ENCODE measurements at regions not wholly inside any gene's neighbourhood (a gene's known extent, or its start where the extent isn't known, plus 50 kb on each side); places are given as distances from the start of the nearest gene placed in this dataset.
A peak's percentile ranks its signal among the peaks of the same experiment; 100 is the strongest.
"Not testable (repeated sequence)": the region's sequence is repeated elsewhere in the genome, so short reads cannot be mapped to it uniquely, and the experiment has no call there.

DNA sequence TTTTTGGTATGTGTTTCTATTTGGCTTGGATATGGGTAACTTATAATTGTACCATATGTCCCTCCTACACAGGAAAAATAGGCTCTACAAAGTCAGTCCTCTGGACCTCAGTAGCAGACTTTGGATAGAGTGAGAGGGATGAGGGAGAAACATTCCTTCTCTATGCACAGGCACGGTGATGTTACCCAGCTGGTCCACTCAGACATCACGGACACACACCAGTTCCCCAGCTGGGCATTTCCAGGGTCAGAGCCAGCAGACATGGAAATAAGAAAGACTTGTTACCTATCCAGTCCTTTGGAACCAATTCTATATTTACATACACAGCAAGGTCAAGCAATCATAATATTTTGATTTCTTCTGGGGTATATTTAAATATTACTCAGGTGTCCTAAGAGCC lies 433.1 kb upstream of the KCNMB2 start:
- ChIA-PET CTCF (no interaction called here), POLR2A (no interaction called here)
- H3K4me3 Mint-ChIP-seq = no peak overlapping the region
- no peak for ATAC-seq
- no peaks in the 10 kb centered on the region for H3K9me3 Mint-ChIP-seq (ENCODE audit: insufficient read depth)
- no peaks in the 10 kb centered on the region for H3K4me1 Mint-ChIP-seq (ENCODE audit: low read depth)
- H3K27me3 Mint-ChIP-seq (ENCODE audit: low read depth) = no peaks in the 10 kb centered on the region
- DNase-seq = no peak
- H3K27ac Mint-ChIP-seq = no peak overlapping the region
- no peaks in the 10 kb centered on the region for H3K36me3 Mint-ChIP-seq (ENCODE audit: low read depth)

DNA sequence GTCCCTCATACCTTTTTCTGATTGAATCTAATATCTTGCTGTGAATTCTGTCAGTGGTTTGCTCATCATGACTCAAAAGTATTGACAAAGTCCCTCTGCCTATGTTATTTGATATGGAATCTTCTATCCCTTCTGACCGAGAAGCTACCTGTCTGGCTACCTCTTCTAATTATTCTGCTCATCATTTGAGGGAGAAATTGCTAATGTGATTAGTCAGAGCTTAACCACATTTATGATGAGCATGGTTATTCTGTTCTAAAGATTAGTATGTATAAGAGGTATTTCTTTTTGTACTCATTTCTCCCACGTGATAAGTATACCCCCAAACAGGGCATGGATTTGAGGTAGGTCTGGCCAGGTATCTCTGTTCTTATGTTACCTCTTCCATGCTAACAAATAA lies 428.4 kb upstream of the KCNMB2 start:
- ChIA-PET POLR2A (no interaction called here), CTCF (no interaction called here)
- Mint-ChIP-seq H3K27me3 (ENCODE audit: low read depth) (no peaks in the 10 kb centered on the region), H3K27ac (no peak overlapping the region), H3K4me3 (no peak overlapping the region), H3K36me3 (ENCODE audit: low read depth) (no peaks in the 10 kb centered on the region), H3K4me1 (ENCODE audit: low read depth) (no peaks in the 10 kb centered on the region), H3K9me3 (ENCODE audit: insufficient read depth) (no peaks in the 10 kb centered on the region)
- no peak for DNase-seq
- no peak for ATAC-seq

DNA sequence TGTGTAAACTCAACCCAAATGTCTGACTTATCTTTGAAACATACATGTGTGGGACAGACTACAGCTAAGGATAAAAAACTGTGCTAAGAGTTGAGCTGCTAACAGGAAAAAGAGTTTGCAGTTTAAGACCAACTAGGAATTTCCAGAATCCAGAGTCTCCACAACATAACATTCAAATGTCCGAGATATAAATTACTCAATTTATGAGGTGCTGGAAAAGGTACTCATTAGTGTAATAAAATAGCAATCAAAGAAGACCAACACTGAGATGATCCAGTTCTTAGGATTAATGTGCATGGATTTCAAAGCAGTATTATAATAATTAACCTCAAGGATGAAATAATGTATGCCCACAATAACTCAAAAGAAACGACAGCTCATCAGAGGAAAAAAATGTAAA lies 426.5 kb upstream of the KCNMB2 start:
- CTCF ChIA-PET = interaction anchor here (1.0 kb wide), 1 partner anchor 32 kb away, joined by 3 read pairs; no protein-coding TSS in a partner anchor
- Mint-ChIP-seq H3K36me3 (ENCODE audit: low read depth) (no peaks in the 10 kb centered on the region), H3K27ac (no peak overlapping the region), H3K27me3 (ENCODE audit: low read depth) (no peaks in the 10 kb centered on the region), H3K9me3 (ENCODE audit: insufficient read depth) (peaks cover 4% of the 10 kb centered on the region), H3K4me3 (no peak overlapping the region), H3K4me1 (ENCODE audit: low read depth) (no peaks in the 10 kb centered on the region)
- no peak for ATAC-seq
- POLR2A ChIA-PET = no interaction called here
- no peak for DNase-seq

DNA sequence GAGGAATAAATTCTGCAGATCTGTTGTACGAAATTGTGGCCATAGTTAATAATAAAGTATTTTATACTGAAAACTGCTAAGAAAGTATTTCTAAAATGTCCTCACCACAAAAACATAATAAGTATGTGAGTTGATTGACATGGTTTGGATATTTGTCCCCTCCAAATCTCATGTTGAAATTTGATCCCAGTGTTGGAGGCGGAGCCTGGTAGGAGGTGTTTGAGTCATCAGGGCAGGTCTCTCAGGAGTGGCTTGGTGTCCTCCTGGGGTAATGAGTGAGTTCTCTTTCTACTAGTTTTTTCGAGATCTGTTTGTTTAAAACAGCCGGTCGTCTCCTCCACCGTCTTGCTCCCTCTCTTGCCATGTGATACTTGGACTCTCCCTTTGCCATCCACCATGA lies 424.1 kb upstream of the KCNMB2 start:
- Mint-ChIP-seq H3K27me3 (ENCODE audit: low read depth) (no peaks in the 10 kb centered on the region), H3K4me3 (no peak overlapping the region), H3K4me1 (ENCODE audit: low read depth) (no peaks in the 10 kb centered on the region), H3K9me3 (ENCODE audit: insufficient read depth) (peaks cover 4% of the 10 kb centered on the region), H3K36me3 (ENCODE audit: low read depth) (no peaks in the 10 kb centered on the region), H3K27ac (no peak overlapping the region)
- DNase-seq (peak; percentile 35), ATAC-seq (no peak)
- POLR2A ChIA-PET = no interaction called here
- CTCF ChIA-PET = no interaction called here

DNA sequence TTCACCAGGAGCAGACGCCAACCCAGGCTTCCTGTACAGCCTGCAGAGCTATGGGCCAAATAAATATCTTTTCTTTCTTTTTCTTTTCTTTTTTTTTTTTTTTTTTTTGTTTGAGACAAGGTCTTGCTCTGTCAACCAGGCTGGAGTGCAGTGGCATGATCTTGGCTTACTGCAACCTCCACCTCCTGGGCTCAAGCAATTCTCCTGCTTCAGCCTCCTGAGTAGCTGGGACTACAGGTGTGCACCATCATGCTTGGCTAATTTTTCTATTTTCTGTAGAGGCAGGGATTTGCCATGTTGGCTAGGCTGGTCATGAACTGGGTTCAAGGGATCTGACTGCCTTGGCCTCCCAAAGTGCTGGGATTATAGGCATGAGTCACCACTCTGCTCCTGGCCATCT lies 423.7 kb upstream of the KCNMB2 start:
- H3K27ac Mint-ChIP-seq; ATAC-seq; POLR2A ChIA-PET; DNase-seq; H3K4me3 Mint-ChIP-seq; H3K36me3 Mint-ChIP-seq (ENCODE audit: low read depth); H3K9me3 Mint-ChIP-seq (ENCODE audit: insufficient read depth); CTCF ChIA-PET; H3K27me3 Mint-ChIP-seq (ENCODE audit: low read depth); H3K4me1 Mint-ChIP-seq (ENCODE audit: low read depth): not testable (repeated sequence)

DNA sequence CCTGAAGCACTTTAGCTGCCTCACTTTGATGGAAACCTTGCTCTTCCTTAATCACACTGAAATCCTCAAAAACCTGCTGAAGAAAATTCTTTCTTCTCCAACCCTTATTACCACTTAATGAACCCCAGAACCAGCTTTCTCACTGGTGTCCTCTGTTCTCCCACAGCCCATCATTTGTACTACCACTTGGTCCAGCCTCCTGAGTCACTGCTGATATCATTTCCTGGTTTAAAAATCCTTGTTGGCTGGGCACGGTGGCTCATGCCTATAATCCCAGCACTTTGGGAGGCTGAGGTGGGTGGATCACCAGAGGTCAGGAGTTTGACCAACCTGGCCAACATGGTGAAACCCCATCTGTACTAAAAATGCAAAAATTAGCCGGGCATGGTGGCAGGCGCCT lies 418.6 kb upstream of the KCNMB2 start:
- peaks cover 10% of the 10 kb centered on the region for H3K9me3 Mint-ChIP-seq (ENCODE audit: insufficient read depth)
- ChIA-PET CTCF (no interaction called here), POLR2A (no interaction called here)
- ATAC-seq (no peak), DNase-seq (no peak)
- no peak overlapping the region for H3K27ac Mint-ChIP-seq
- no peak overlapping the region for H3K4me3 Mint-ChIP-seq
- H3K36me3 Mint-ChIP-seq (ENCODE audit: low read depth) = no peaks in the 10 kb centered on the region
- H3K4me1 Mint-ChIP-seq (ENCODE audit: low read depth) = no peaks in the 10 kb centered on the region
- no peaks in the 10 kb centered on the region for H3K27me3 Mint-ChIP-seq (ENCODE audit: low read depth)

DNA sequence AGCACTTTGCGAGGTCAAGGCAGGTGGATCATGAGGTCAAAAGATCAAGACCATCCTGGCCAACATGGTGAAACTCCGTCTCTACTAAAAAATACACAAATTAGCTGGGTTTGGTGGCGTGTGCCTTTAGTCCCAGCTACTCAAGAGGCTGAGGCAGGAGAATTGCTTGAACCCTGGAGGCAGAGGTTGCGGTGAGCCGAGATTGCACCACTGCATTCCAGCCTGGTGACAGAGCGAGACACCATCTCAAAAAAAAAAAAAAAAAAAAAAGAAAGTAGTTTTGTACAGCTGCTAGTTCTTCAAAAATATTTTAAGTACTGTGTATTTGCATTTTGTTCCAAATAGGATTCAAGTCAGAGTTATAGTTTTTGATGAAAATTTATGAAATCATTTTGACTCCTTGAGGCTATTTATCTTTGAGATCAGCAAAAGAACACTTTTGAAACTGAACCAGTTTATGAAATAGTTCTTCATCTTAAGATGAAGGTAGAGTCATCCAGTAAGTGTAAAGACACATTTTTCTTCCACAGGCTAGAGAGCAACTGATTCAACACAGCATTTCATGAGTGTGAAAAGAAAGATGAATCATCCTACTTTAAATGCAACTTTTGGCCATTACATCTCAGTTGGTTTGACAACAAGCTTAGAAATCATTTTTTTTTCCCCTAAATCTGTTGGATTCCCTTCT lies 416.5 kb upstream of the KCNMB2 start:
- H3K36me3 Mint-ChIP-seq (ENCODE audit: low read depth); CTCF ChIA-PET; POLR2A ChIA-PET; H3K27ac Mint-ChIP-seq; H3K4me1 Mint-ChIP-seq (ENCODE audit: low read depth); H3K4me3 Mint-ChIP-seq; H3K9me3 Mint-ChIP-seq (ENCODE audit: insufficient read depth); ATAC-seq; H3K27me3 Mint-ChIP-seq (ENCODE audit: low read depth); DNase-seq: not testable (repeated sequence)

DNA sequence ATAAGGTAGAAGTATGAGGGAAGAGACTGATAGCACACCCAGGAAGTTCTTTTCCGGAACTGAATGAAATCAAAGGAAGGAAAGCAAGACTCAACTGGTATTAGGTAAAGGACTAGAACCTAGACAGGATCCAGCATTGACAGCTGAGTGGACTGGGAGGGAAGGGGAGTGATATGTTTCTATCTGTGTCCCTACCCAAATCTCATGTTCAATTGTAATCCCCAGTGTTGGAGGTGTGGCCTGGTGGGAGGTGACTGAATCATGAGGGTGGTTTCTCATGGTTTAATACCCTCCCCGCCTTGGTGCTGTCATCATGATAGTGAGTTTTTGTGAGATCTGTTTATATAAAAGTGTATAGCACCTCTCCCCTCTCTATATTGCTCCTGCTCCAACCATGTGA lies 415.9 kb upstream of the KCNMB2 start:
- H3K4me1 Mint-ChIP-seq (ENCODE audit: low read depth) = no peaks in the 10 kb centered on the region
- H3K36me3 Mint-ChIP-seq (ENCODE audit: low read depth) = no peaks in the 10 kb centered on the region
- peaks cover 6% of the 10 kb centered on the region for H3K9me3 Mint-ChIP-seq (ENCODE audit: insufficient read depth)
- H3K4me3 Mint-ChIP-seq = no peak overlapping the region
- ATAC-seq = no peak
- CTCF ChIA-PET = no interaction called here
- DNase-seq = no peak
- no peaks in the 10 kb centered on the region for H3K27me3 Mint-ChIP-seq (ENCODE audit: low read depth)
- POLR2A ChIA-PET = no interaction called here
- no peak overlapping the region for H3K27ac Mint-ChIP-seq

DNA sequence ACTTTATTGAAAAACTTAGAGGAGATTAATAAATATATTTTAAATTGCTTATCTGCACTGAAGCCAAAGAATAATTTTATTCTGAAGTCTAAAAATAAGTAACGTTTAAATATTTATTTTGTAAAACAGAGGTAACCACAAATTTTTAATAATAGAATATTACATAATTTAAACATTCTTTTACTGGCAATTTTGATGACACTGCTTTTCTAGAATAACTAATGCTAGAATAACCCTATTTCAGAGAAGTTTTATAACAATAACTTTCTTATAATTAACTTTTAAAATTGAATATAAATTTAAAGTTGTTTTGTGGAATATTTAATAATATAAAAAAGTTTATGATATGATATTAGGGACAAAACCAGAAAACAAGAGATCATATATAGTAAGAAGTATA lies 409.6 kb upstream of the KCNMB2 start:
- ATAC-seq (no peak), DNase-seq (no peak)
- H3K4me1 Mint-ChIP-seq (ENCODE audit: low read depth) = no peaks in the 10 kb centered on the region
- no peak overlapping the region for H3K4me3 Mint-ChIP-seq
- CTCF ChIA-PET = no interaction called here
- POLR2A ChIA-PET = no interaction called here
- H3K36me3 Mint-ChIP-seq (ENCODE audit: low read depth) = no peaks in the 10 kb centered on the region
- no peaks in the 10 kb centered on the region for H3K27me3 Mint-ChIP-seq (ENCODE audit: low read depth)
- no peak overlapping the region for H3K27ac Mint-ChIP-seq
- no peaks in the 10 kb centered on the region for H3K9me3 Mint-ChIP-seq (ENCODE audit: insufficient read depth)

DNA sequence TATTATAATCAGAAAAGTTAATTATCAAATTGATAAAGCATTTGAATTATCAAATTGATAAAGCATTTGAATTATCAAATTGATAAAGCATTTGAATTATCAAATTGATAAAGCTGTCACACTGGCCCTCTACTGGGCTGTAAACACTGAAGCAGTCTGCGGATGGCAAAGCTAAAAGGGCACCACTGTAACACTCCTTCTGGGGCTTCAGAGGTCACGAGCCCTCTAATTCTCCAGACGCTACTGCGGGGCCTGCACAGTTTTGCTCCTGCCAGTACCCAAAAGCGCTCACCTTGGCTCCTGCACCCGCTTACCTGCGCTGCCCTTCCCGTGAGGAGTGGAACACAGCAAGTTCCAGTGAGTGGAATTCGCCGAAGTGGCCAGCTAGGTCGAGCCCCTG lies 409.0 kb upstream of the KCNMB2 start:
- POLR2A ChIA-PET = no interaction called here

DNA sequence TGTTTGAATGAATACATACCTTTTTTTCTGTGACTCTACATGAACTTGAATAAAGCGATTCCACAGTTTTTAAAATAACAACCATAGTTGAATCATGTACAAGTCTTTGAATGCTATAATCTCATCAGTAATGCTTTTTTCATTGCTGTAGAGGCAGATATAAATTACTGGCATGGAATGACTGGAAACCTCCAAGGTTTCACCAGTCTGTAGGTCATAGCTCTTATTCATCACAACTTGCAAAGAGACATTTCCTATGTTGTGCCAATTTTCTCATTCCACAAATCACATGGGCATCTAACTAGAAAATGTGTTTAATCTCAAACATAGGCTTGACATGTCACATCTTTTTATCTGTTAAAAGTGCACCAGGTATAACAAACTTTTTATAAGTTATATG lies 407.1 kb upstream of the KCNMB2 start:
- POLR2A ChIA-PET = no interaction called here
- Mint-ChIP-seq H3K4me3 (no peak overlapping the region), H3K4me1 (ENCODE audit: low read depth) (no peaks in the 10 kb centered on the region), H3K36me3 (ENCODE audit: low read depth) (no peaks in the 10 kb centered on the region), H3K9me3 (ENCODE audit: insufficient read depth) (no peaks in the 10 kb centered on the region), H3K27ac (no peak overlapping the region), H3K27me3 (ENCODE audit: low read depth) (no peaks in the 10 kb centered on the region)
- no peak for DNase-seq
- CTCF ChIA-PET = no interaction called here
- no peak for ATAC-seq

More for the DNA sequence above, 409.0 kb upstream of the KCNMB2 start:
- H3K27me3 Mint-ChIP-seq (ENCODE audit: low read depth) = no peaks in the 10 kb centered on the region
- no peaks in the 10 kb centered on the region for H3K36me3 Mint-ChIP-seq (ENCODE audit: low read depth)
- no peaks in the 10 kb centered on the region for H3K4me1 Mint-ChIP-seq (ENCODE audit: low read depth)
- ATAC-seq = no peak
- no peaks in the 10 kb centered on the region for H3K9me3 Mint-ChIP-seq (ENCODE audit: insufficient read depth)
- no peak overlapping the region for H3K27ac Mint-ChIP-seq
- H3K4me3 Mint-ChIP-seq = no peak overlapping the region
- no peak for DNase-seq
- CTCF ChIA-PET = no interaction called here

DNA sequence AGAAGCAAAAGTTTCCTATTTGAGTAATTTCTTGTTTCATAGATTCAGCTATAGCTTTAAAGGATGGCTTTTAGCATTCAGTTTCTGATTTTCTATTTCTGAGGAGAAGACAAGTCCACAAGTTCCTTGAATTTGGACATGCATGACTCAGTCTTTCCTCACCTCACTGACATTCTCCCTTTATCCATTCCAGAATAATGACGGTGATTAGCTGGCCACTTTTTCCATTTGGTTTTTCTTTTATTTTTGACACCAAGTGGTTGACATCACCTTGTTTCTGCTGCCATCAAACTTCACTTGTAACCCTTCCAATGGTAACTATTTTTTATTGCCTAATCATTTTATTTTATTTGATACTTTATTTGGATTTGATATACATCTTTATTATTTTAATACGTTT lies 404.4 kb upstream of the KCNMB2 start:
- ChIA-PET POLR2A (no interaction called here), CTCF (no interaction called here)
- no peaks in the 10 kb centered on the region for H3K36me3 Mint-ChIP-seq (ENCODE audit: low read depth)
- H3K4me3 Mint-ChIP-seq = no peak overlapping the region
- no peaks in the 10 kb centered on the region for H3K9me3 Mint-ChIP-seq (ENCODE audit: insufficient read depth)
- H3K4me1 Mint-ChIP-seq (ENCODE audit: low read depth) = no peaks in the 10 kb centered on the region
- no peak for DNase-seq
- H3K27me3 Mint-ChIP-seq (ENCODE audit: low read depth) = no peaks in the 10 kb centered on the region
- no peak for ATAC-seq
- no peak overlapping the region for H3K27ac Mint-ChIP-seq

DNA sequence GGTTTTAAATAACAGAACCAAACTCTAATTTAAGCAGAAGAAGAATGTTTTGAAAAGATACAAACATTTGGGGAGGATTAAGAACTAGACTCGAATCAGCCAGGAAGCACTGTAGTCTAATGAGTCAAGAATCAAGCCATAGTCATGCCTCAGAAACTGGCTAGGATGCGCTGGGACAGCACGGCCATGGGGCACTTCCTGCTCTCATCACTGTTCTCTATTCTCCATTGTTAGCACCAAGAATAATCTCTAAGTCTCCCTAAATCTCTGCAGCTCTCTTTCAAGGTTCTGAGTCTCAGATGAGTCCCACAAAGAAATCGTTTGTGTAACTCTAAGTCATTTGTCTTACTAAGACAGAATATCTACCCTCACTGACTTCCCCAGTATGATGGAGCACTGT lies 399.0 kb upstream of the KCNMB2 start:
- Mint-ChIP-seq H3K27me3 (ENCODE audit: low read depth) (no peaks in the 10 kb centered on the region), H3K36me3 (ENCODE audit: low read depth) (no peaks in the 10 kb centered on the region), H3K27ac (no peak overlapping the region), H3K4me3 (no peak overlapping the region), H3K4me1 (ENCODE audit: low read depth) (no peaks in the 10 kb centered on the region), H3K9me3 (ENCODE audit: insufficient read depth) (no peaks in the 10 kb centered on the region)
- CTCF ChIA-PET = no interaction called here
- no peak for ATAC-seq
- DNase-seq = no peak
- POLR2A ChIA-PET = no interaction called here
